OCI-LY3 (cell line): ENCODE measurements at regions not wholly inside any gene's neighbourhood (a gene's known extent, or its start where the extent isn't known, plus 50 kb on each side); places are given as distances from the start of the nearest gene placed in this dataset.

Experiments
- CTCF ChIP-seq: fragments of 200-600, 300-600 bp; sonication (generic); IDR thresholded peaks from 2 replicates; pipeline ENCODE4 v1.5.1; 2014; ENCODE audit warnings: antibody characterized with exemption, low read length, low read depth
- EZH2phosphoT487 ChIP-seq: fragments of 200-600 bp; shearing (Covaris generic); IDR thresholded peaks from 2 replicates; pipeline ENCODE4 v1.6.1; 2018; ENCODE audit warnings: antibody characterized with exemption, mixed run types, low read depth

DNA sequence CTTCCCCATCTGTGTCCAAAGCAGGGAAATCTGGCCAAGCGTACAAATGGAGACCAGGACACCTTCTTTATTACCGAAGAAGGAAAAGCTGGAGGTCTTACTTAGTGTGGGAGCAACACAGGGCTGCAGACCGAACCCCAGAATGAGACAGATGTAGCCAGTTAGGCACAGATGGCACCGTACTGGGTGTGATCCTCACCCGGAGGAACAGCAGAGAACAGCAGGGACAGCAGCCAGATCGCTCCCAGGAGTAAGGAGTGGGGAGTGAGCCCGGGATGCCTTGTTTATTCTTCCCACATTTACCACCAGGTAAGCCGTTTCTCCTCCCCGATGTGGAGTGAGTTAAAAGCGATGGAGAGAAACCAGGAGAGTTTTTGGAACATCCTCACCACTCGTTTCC, 150.7 kb upstream of the SPRED2 start:
- TF ChIP-seq CTCF (no peak), EZH2phosphoT487 (no peak)
